GM12878 (cell line): ENCODE measurements at regions not wholly inside any gene's neighbourhood (a gene's known extent, or its start where the extent isn't known, plus 50 kb on each side); places are given as distances from the start of the nearest gene placed in this dataset.

Experiments used
- JUND ChIP-seq: IDR thresholded peaks from 2 replicates; pipeline ENCODE4 v1.6.1; 2012; ENCODE audit warnings: low read depth, mild to moderate bottlenecking, low read length, improper control_type of control experiment, moderate library complexity
- PAX5 ChIP-seq: IDR thresholded peaks from 2 replicates; pipeline ENCODE4 v1.6.1; 2011; ENCODE audit warnings: low read depth, low read length, borderline replicate concordance
- SIN3A ChIP-seq: IDR thresholded peaks from 2 replicates; pipeline ENCODE4 v1.6.1; 2012; ENCODE audit warnings: low read depth, low read length, improper control_type of control experiment
- SP1 ChIP-seq: IDR thresholded peaks from one replicate; pipeline ENCODE4 v1.6.1; 2011; ENCODE audit warnings: low read depth, low read length
- YBX1 ChIP-seq: fragments of 450-650 bp; IDR thresholded peaks from 2 replicates; pipeline ENCODE4 v1.6.1; 2016; ENCODE audit warnings: antibody characterized with exemption
- ZNF24 ChIP-seq: fragments of 450-650 bp; IDR thresholded peaks from 2 replicates; pipeline ENCODE4 v1.6.1; 2017; ENCODE audit warnings: antibody characterized with exemption, mild to moderate bottlenecking
- TF ChIP-seq, protein P1 (sequence below): fragments of 450-650 bp; IDR thresholded peaks from 2 replicates; pipeline ENCODE4 v1.6.1; 2017; ENCODE audit warnings: mild to moderate bottlenecking, moderate library complexity
- TF ChIP-seq, protein P2 (sequence below): fragments of 150-350 bp; IDR thresholded peaks from 2 replicates; pipeline ENCODE4 v1.6.1; 2014; ENCODE audit warnings: mild to moderate bottlenecking, low read depth, low read length

DNA sequence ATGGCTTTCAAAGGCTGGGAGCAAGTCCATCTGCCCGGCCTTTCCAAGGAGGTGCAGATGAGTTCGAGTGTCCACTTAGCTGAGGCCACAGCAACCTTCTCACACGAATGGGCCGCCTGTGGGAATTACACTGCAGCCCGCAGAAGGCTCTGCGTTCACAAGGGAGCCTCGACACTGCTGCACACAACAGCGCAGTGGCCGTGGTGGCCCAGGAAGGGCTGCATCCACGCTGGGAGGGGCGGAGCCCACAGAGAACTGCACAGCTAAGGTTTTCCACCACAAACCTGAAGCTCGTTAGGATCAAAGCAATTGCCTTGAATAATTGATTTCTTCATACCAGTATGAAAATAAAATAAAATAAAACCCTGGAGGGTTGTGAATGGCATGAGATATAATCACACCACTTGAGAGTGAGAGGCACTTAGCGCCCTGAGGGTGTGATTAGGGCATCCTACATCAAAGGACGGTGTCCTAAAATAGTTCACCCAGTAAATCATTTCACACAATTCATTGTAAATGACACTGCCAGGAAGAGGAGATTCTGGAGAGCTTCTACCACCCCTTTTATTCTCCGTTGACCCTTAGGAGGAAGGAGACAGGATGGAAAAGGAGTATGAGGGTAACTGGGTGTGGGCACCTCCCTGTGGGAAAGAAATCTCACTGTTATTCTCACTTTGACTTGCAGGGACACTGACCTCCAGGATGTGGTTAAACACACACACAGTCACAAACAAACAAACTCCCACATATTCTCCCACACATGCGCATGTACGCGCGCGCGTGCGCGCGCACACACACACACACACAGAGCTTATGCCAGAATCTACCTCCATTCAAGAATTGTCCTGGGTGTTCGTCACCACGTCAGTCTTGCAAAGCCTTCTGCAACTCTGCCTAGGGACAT lies 256.6 kb upstream of the ID2 start (continued):
- TF ChIP-seq, protein P1, sequence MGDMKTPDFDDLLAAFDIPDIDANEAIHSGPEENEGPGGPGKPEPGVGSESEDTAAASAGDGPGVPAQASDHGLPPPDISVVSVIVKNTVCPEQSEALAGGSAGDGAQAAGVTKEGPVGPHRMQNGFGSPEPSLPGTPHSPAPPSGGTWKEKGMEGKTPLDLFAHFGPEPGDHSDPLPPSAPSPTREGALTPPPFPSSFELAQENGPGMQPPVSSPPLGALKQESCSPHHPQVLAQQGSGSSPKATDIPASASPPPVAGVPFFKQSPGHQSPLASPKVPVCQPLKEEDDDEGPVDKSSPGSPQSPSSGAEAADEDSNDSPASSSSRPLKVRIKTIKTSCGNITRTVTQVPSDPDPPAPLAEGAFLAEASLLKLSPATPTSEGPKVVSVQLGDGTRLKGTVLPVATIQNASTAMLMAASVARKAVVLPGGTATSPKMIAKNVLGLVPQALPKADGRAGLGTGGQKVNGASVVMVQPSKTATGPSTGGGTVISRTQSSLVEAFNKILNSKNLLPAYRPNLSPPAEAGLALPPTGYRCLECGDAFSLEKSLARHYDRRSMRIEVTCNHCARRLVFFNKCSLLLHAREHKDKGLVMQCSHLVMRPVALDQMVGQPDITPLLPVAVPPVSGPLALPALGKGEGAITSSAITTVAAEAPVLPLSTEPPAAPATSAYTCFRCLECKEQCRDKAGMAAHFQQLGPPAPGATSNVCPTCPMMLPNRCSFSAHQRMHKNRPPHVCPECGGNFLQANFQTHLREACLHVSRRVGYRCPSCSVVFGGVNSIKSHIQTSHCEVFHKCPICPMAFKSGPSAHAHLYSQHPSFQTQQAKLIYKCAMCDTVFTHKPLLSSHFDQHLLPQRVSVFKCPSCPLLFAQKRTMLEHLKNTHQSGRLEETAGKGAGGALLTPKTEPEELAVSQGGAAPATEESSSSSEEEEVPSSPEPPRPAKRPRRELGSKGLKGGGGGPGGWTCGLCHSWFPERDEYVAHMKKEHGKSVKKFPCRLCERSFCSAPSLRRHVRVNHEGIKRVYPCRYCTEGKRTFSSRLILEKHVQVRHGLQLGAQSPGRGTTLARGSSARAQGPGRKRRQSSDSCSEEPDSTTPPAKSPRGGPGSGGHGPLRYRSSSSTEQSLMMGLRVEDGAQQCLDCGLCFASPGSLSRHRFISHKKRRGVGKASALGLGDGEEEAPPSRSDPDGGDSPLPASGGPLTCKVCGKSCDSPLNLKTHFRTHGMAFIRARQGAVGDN: peak; percentile 18; the same call in 1 of the 2 replicates
- TF ChIP-seq PAX5 (peak; percentile 71; the same call in 1 of the 2 replicates), SIN3A (no peak), YBX1 (no peak), ZNF24 (0 out of 2 replicates have a peak, but pooled peaks have one; percentile 38), JUND (no peak), SP1 (peak; percentile 43)
- TF ChIP-seq, protein P2, sequence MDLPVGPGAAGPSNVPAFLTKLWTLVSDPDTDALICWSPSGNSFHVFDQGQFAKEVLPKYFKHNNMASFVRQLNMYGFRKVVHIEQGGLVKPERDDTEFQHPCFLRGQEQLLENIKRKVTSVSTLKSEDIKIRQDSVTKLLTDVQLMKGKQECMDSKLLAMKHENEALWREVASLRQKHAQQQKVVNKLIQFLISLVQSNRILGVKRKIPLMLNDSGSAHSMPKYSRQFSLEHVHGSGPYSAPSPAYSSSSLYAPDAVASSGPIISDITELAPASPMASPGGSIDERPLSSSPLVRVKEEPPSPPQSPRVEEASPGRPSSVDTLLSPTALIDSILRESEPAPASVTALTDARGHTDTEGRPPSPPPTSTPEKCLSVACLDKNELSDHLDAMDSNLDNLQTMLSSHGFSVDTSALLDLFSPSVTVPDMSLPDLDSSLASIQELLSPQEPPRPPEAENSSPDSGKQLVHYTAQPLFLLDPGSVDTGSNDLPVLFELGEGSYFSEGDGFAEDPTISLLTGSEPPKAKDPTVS: no peak
